ENCODE measurements at regions not wholly inside any gene's neighbourhood (a gene's known extent, or its start where the extent isn't known, plus 50 kb on each side); places are given as distances from the start of the nearest gene placed in this dataset.

GRCh38 chr3:177981576-177981975 lies 554.7 kb upstream of the KCNMB2 start:
- TF ChIP-seq CTCF (conservative IDR thresholded peaks at IDR 0.05 in 1 of 2, IDR thresholded peaks at IDR 0.05 in 1 of 2; ENCODE audit: extremely low read depth in 1 of 2, insufficient read depth in 1 of 2, low read depth in 1 of 2, low read length in 2 of 2) (no peak), EZH2 (IDR thresholded peaks at IDR 0.05; ENCODE audit: borderline replicate concordance, low read length) (no peak)

All from mammary epithelial cell (primary cell).